GM12891 (cell line): ENCODE measurements at regions not wholly inside any gene's neighbourhood (a gene's known extent, or its start where the extent isn't known, plus 50 kb on each side); places are given as distances from the start of the nearest gene placed in this dataset.
A peak's percentile ranks its signal among the peaks of the same experiment; 100 is the strongest.

ENCODE experiments used
- DNase-seq: peaks from one replicate; pipeline ENCODE4 v3.0.0; 2011; ENCODE audit warnings: low spot score; ENCODE audit not compliant: insufficient read length
- FAIRE-seq: peaks from 2 replicates; lab custom pipeline; 2011; peaks lifted over from hg19 to GRCh38; lab: Jason Lieb, UNC
- PAX5 ChIP-seq: IDR thresholded peaks from 2 replicates; pipeline ENCODE4 v1.6.1; 2011; ENCODE audit warnings: low read length, moderate library complexity, mild to moderate bottlenecking; ENCODE audit not compliant: insufficient read depth, severe bottlenecking
- POLR2A ChIP-seq: IDR thresholded peaks from 2 replicates; pipeline ENCODE4 v1.6.1; 2011; ENCODE audit warnings: low read depth, low read length, control low read depth
- POLR2AphosphoS5 ChIP-seq: IDR thresholded peaks from 2 replicates; pipeline ENCODE4 v1.6.1; 2011; ENCODE audit warnings: low read depth, low read length, control low read depth
- POU2F2 ChIP-seq: IDR thresholded peaks from 2 replicates; pipeline ENCODE4 v1.6.1; 2011; ENCODE audit warnings: low read depth, mild to moderate bottlenecking, control low read depth, low read length, moderate library complexity
- SPI1 ChIP-seq: IDR thresholded peaks from 2 replicates; pipeline ENCODE4 v1.6.1; 2011; ENCODE audit warnings: low read depth, low read length, control low read depth
- TAF1 ChIP-seq: IDR thresholded peaks from 2 replicates; pipeline ENCODE4 v1.6.1; 2011; ENCODE audit warnings: low read depth, low read length, control low read depth

GRCh38 chr3:56962922-56963321, 97.5 kb upstream of the SPATA12 start:
- FAIRE-seq (no peak), DNase-seq (no peak)
- TF ChIP-seq PAX5 (no peak), TAF1 (no peak), SPI1 (no peak), POU2F2 (no peak), POLR2AphosphoS5 (no peak), POLR2A (no peak)

GRCh38 chr3:56962206-56962605, 98.3 kb upstream of the SPATA12 start:
- no peak for TF ChIP-seq POLR2AphosphoS5
- DNase-seq (no peak), FAIRE-seq (no peak)

- DNase-seq: no peak
- peak; percentile 91 for FAIRE-seq
- TF ChIP-seq POLR2AphosphoS5: no peak
- peak; percentile 93 for TF ChIP-seq POU2F2
Observed at GRCh38 chr3:56960234-56960917, 100.1 kb upstream of the SPATA12 start.

GRCh38 chr3:56958879-56959278, 101.6 kb upstream of the SPATA12 start:
- DNase-seq (no peak), FAIRE-seq (no peak)
- TF ChIP-seq SPI1 (peak; percentile 80), POLR2AphosphoS5 (no peak)

- no peak for FAIRE-seq
- no peak for TF ChIP-seq POLR2AphosphoS5
- TF ChIP-seq POLR2A: no peak
- no peak for TF ChIP-seq POU2F2
- no peak for TF ChIP-seq SPI1
- no peak for TF ChIP-seq TAF1
- TF ChIP-seq PAX5: no peak
- DNase-seq: no peak
Observed at GRCh38 chr3:56957522-56957921, 102.9 kb upstream of the SPATA12 start.

GRCh38 chr3:56956906-56957305, 103.6 kb upstream of the SPATA12 start:
- no peak for FAIRE-seq
- no peak for TF ChIP-seq POLR2A
- TF ChIP-seq PAX5: no peak
- no peak for TF ChIP-seq TAF1
- no peak for TF ChIP-seq SPI1
- TF ChIP-seq POLR2AphosphoS5: no peak
- no peak for TF ChIP-seq POU2F2
- no peak for DNase-seq

- FAIRE-seq (no peak), DNase-seq (no peak)
- TF ChIP-seq PAX5 (no peak), SPI1 (no peak), POLR2A (no peak), POU2F2 (no peak), POLR2AphosphoS5 (no peak), TAF1 (no peak)
Observed at GRCh38 chr3:56955492-56956111, 104.9 kb upstream of the SPATA12 start.

- DNase-seq (no peak), FAIRE-seq (no peak)
- TF ChIP-seq POU2F2: no peak
- no peak for TF ChIP-seq SPI1
- no peak for TF ChIP-seq PAX5
- no peak for TF ChIP-seq TAF1
- no peak for TF ChIP-seq POLR2AphosphoS5
- TF ChIP-seq POLR2A: no peak
Observed at GRCh38 chr3:56954125-56954524, 106.3 kb upstream of the SPATA12 start.

- DNase-seq (no peak), FAIRE-seq (no peak)
- TF ChIP-seq POLR2A (no peak), TAF1 (no peak), PAX5 (no peak), POU2F2 (no peak), SPI1 (no peak), POLR2AphosphoS5 (no peak)
Observed at GRCh38 chr3:56952846-56953245, 107.6 kb upstream of the SPATA12 start.

- TF ChIP-seq TAF1: no peak
- TF ChIP-seq POLR2A: no peak
- no peak for TF ChIP-seq SPI1
- TF ChIP-seq PAX5: no peak
- no peak for TF ChIP-seq POLR2AphosphoS5
- TF ChIP-seq POU2F2: no peak
- DNase-seq (no peak), FAIRE-seq (no peak)
Observed at GRCh38 chr3:56952061-56952460, 108.4 kb upstream of the SPATA12 start.
